Lower leg skin (tissue), 3 donors: ENCODE measurements at regions not wholly inside any gene's neighbourhood (a gene's known extent, or its start where the extent isn't known, plus 50 kb on each side); places are given as distances from the start of the nearest gene placed in this dataset.
"Not testable (repeated sequence)": the region's sequence is repeated elsewhere in the genome, so short reads cannot be mapped to it uniquely, and the experiment has no call there.

ENCODE experiments used
- DNase-seq, 2 donors: peaks; one replicate each; pipeline ENCODE4 v3.0.0-alpha.2; 2019; ENCODE audit warnings: low spot score in 2 of 2
- H3K4me3 ChIP-seq: fragments of 200-600 bp; sonication (generic); 2 replicates; pipeline ENCODE4 v1.5.1; 2017; ENCODE audit warnings: mild to moderate bottlenecking, low read depth; ENCODE audit not compliant: poor library complexity, severe bottlenecking
- POLR2A ChIP-seq, 2 donors: fragments of 450-650 bp; IDR thresholded peaks; one replicate each; pipeline ENCODE4 v1.6.1; 2016 to 2017; ENCODE audit warnings: antibody characterized with exemption in 2 of 2, mild to moderate bottlenecking in 1 of 2, moderate library complexity in 1 of 2
- WGBS, 2 donors: methylation state at CpG; one replicate each; pipeline ENCODE4 v1.1.5; 2018; 5-methylcytosine and 5-hydroxymethylcytosine counted together
- intact Hi-C: fragments of 100-400 bp; cut with DNase I; formaldehyde crosslinking; loops from one replicate; pipeline ENCODE4 v1.15.0; 2023; ENCODE audit warnings: low total_unique reads

DNA sequence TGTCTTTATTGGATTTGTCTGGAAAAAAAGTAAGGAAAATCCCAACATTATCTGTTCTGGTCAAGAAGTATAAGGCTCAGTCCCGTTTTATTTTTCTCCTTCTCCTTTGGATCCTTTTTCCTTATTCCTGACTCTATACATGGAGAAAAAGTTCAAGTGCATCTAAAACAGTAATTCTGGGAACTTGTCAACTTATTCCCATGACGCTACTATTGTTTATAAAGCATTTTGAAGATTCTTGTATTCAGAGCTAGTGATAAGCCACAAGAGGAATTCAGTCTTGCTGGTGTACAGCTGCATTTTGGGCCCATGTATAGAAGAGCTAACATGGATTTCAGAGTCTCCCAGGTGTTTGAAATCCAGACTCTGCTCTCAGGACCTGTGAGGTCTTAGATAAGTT lies 5278.1 kb upstream of the TPTE start:
- intact Hi-C loops, DNase-seq, H3K4me3 ChIP-seq: not testable (repeated sequence)
- 47 to 52% methylated on average over 2 of the region's 2 CpGs for WGBS, 2 donors

DNA sequence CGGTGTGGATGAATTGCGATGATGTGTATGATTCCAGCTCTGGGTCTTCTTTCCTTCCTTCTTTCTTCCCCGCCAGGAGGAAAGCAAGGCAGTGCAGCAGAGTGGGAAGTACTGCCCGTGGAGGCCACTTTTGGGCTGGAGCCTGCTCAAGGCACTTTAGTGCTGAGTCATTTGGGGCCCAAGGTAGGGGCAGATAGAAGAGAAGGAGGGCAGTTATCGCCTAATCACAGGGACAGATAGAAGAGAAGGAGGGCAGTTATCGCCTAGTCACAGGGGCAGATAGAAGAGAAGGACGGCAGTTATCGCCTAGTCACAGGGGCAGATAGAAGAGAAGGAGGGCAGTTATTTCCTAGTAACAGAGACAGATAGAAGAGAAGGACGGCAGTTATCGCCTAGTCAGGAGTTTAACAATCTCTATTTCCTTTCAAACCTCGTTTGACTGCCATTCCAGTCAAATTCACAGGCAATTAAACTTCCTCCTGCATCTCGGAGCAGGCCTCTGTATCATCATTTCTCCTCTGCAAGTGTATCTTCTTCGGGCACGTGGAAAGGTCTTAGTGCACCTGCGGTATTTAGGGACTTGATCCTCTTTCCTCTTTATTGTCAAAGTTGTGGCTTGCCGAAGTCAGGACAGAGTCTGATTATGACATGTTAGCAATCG lies 5277.5 kb upstream of the TPTE start:
- WGBS, 2 donors = 64 to 72% methylated on average over 16 to 17 of the region's 17 CpGs
- DNase-seq, intact Hi-C loops, H3K4me3 ChIP-seq: not testable (repeated sequence)

DNA sequence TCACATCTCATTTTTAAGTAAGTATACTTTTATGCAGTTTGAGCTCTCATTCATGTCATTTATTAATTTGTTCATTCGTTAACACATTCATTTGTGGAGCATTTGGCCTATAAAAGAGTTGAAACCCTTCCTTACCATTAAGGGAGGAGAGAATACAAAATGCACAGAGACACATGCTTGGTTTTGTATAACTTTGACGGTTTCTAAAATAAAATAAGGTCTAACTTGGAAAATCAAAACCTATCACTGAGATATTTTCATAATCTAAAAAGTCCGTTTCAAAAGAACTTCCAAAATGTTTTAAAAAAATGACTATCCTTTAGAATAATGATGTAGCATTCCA lies 5277.0 kb upstream of the TPTE start:
- H3K4me3 ChIP-seq, intact Hi-C loops, DNase-seq: not testable (repeated sequence)
- 56 to 59% methylated on average over 3 of the region's 3 CpGs for WGBS, 2 donors

DNA sequence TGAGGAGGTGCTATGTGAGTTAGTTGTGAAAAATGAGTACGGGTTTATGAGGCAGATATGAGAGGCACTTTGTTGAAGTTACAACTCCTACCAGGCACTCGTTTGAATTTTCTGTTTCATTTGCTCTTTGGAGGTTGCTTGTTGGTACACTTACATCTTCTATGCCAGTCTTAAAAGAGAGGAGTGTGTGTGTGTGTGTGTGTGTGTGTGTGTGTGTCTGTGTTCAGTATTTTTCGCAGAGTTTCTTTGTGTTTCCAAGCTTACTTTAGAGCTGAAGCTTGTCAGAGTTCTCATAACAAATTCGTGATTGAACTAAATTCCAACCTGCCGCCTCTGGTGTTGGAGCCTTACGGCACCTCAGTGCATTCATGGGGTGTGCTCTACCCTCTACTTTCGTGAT lies 5276.4 kb upstream of the TPTE start:
- intact Hi-C loops, DNase-seq: not testable (repeated sequence)
- 50 to 57% methylated on average over 7 of the region's 7 CpGs for WGBS, 2 donors

GRCh38 chr21:5246416-5246815 lies 5275.0 kb upstream of the TPTE start:
- intact Hi-C loops = not testable (repeated sequence)

More for the DNA sequence above, 5276.4 kb upstream of the TPTE start:
- not testable (repeated sequence) for H3K4me3 ChIP-seq

DNA sequence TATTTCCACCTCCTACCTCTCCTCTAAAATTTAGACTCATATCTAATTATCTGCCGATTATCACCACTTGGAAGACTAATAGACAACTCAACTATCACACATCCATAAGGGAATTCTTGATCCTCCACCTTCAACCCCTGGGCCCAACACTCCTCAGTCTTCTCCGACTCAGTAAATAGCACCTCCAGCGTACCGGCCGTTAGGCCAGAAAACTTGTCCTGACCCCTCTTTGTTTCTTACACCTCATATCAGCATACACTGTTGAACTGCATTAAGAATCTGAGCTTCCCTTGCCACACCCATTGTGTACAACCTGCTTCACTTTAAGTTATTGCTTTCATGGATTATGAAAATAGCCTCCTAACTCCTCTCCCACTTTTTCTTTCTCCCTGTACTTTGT lies 5274.0 kb upstream of the TPTE start:
- H3K4me3 ChIP-seq, DNase-seq, intact Hi-C loops: not testable (repeated sequence)
- WGBS, 2 donors = 92 to 94% methylated on average over 5 of the region's 5 CpGs

More at GRCh38 chr21:5246416-5246815, 5275.0 kb upstream of the TPTE start:
- WGBS, 2 donors = 60 to 67% methylated on average over 6 of the region's 6 CpGs
- not testable (repeated sequence) for DNase-seq, H3K4me3 ChIP-seq

DNA sequence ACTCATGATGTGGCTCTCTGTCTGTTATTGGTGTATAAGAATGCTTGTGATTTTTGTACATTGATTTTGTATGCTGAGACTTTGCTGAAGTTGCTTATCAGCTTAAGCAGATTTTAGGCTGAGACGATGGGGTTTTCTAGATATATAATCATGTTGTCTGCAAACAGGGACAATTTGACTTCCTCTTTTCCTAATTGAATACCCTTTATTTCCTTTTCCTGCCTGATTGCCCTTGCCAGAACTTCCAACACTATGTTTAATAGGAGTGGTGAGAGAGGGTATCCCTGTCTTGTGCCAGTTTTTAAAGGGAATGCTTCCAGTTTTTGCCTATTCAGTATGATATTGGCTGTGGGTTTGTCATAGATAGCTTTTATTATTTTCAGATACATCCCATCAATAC lies 5271.3 kb upstream of the TPTE start:
- H3K4me3 ChIP-seq, intact Hi-C loops, DNase-seq: not testable (repeated sequence)
- WGBS, 2 donors = 70 to 85% methylated on average over 1 of the region's 1 CpG
- peak in 1 of 2 donors; percentile 9 for TF ChIP-seq POLR2A (IDR thresholded peaks at IDR 0.05)

DNA sequence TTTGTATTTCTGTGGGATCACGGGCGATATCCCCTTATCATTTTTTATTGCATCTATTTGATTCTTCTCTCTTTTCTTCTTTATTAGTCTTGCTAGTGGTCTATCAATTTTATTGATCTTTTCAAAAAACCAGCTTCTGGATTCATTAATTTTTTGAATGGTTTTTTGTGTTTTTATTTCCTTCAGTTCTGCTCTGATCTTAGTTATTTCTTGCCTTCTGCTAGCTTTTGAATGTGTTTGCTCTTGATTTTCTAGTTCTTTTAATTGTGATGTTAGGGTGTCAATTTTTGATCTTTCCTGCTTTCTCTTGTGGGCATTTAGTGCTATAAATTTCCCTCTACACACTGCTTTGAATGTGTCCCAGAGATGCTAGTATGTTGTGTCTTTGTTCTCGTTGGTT lies 5270.2 kb upstream of the TPTE start:
- intact Hi-C loops, DNase-seq, H3K4me3 ChIP-seq: not testable (repeated sequence)
- 58 to 77% methylated on average over 3 of the region's 3 CpGs for whole genome bisulfite sequencing, 2 donors

GRCh38 chr21:5251866-5252265 lies 5269.5 kb upstream of the TPTE start:
- DNase-seq, H3K4me3 ChIP-seq, intact Hi-C loops: not testable (repeated sequence)
- 49 to 68% methylated on average over 1 of the region's 1 CpG for WGBS, 2 donors
